Osteoblast (primary cell): ENCODE measurements at regions not wholly inside any gene's neighbourhood (a gene's known extent, or its start where the extent isn't known, plus 50 kb on each side); places are given as distances from the start of the nearest gene placed in this dataset.

Experiments
- DNase-seq: peaks from one replicate; pipeline ENCODE4 v3.0.0; 2011; ENCODE audit warnings: low spot score, mixed read lengths; ENCODE audit not compliant: insufficient read length; ENCODE audit errors: missing footprints
- H2AFZ ChIP-seq: 2 replicates; pipeline ENCODE4 v1.6.0; 2011; ENCODE audit warnings: mild to moderate bottlenecking, low read length
- H3K27ac ChIP-seq: 2 replicates; pipeline ENCODE4 v1.5.1; 2011; ENCODE audit warnings: mild to moderate bottlenecking, low read depth, low read length, moderate library complexity
- H3K27me3 ChIP-seq: 2 replicates; pipeline ENCODE4 v1.6.0; 2012; ENCODE audit warnings: mild to moderate bottlenecking, control low read depth, inconsistent platforms, low read length, moderate library complexity; ENCODE audit not compliant: insufficient read depth
- H3K36me3 ChIP-seq: 2 replicates; pipeline ENCODE4 v1.5.1; 2011; ENCODE audit warnings: mild to moderate bottlenecking, low read length, control low read depth, moderate library complexity; ENCODE audit not compliant: insufficient read depth
- H3K4me1 ChIP-seq: 2 replicates; pipeline ENCODE4 v1.5.1; 2011; ENCODE audit warnings: mild to moderate bottlenecking, low read length, control low read depth, moderate library complexity; ENCODE audit not compliant: insufficient read depth
- H3K4me2 ChIP-seq: 2 replicates; pipeline ENCODE4 v1.6.0; 2011; ENCODE audit warnings: mild to moderate bottlenecking, low read length; ENCODE audit not compliant: insufficient read depth
- H3K4me3 ChIP-seq: fragments of 200-600 bp; sonication (generic); 3 replicates; pipeline ENCODE4 v1.5.1; 2012; ENCODE audit warnings: mild to moderate bottlenecking, low read length, inconsistent platforms; ENCODE audit not compliant: insufficient read depth
- H3K79me2 ChIP-seq: 2 replicates; pipeline ENCODE4 v1.6.0; 2012; ENCODE audit warnings: mild to moderate bottlenecking, low read length, control low read depth, inconsistent platforms; ENCODE audit not compliant: insufficient read depth
- H3K9me3 ChIP-seq: 2 replicates; pipeline ENCODE4 v1.5.1; 2011; ENCODE audit warnings: low read depth, low read length, control low read depth
- H4K20me1 ChIP-seq: 2 replicates; pipeline ENCODE4 v1.6.0; 2012; ENCODE audit warnings: mild to moderate bottlenecking, low read length, control low read depth; ENCODE audit not compliant: insufficient read depth
- CTCF ChIP-seq: IDR thresholded peaks from 2 replicates; pipeline ENCODE4 v1.5.1; 2011; ENCODE audit warnings: mild to moderate bottlenecking, low read depth, low read length, moderate library complexity; ENCODE audit errors: extremely low read depth

DNA sequence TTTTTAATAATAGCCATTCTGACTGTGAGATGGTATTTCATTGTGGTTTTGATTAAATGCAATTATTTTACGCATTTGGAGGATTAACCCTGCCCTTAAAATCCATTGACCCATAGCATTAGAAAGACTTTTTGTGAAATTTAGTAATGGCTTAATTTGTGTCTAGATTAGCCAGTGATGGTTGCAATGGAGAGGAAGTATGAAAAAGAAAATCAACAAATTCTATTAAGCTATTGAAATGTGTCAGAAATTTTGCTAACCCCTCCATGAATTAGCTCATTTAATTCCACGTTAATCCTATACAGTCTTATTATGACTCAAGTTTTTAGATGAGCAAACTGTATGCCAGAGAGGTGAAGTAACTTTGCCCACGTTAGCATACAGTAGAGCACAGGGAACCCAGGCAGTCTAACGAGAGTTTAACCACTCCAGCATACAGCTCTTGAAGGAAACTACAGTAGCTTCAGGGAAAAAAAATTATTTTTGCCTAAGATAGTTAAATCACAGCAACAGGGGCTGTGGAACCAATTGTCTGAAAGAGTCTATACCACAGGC, 158.2 kb upstream of the PPP2R2B start:
- no peak overlapping the region for H3K27ac ChIP-seq
- TF ChIP-seq CTCF = no peak

GRCh38 chr5:147037515-147038205, 159.1 kb upstream of the PPP2R2B start:
- DNase-seq = peak; percentile 57
- H3K27me3 ChIP-seq = no peaks in the 10 kb centered on the region
- no peaks in the 10 kb centered on the region for H3K36me3 ChIP-seq
- H3K4me1 ChIP-seq = no peaks in the 10 kb centered on the region
- H3K4me2 ChIP-seq = no peak overlapping the region
- H2AFZ ChIP-seq = no peak overlapping the region
- no peaks in the 10 kb centered on the region for H3K9me3 ChIP-seq
- no peak overlapping the region for H3K4me3 ChIP-seq
- H3K27ac ChIP-seq = no peak overlapping the region
- H4K20me1 ChIP-seq = no peaks in the 10 kb centered on the region
- TF ChIP-seq CTCF = no peak
- H3K79me2 ChIP-seq = no peaks in the 10 kb centered on the region

More for the DNA sequence above, 158.2 kb upstream of the PPP2R2B start:
- Histone ChIP-seq H3K79me2 (no peaks in the 10 kb centered on the region), H4K20me1 (no peaks in the 10 kb centered on the region), H3K27me3 (no peaks in the 10 kb centered on the region), H2AFZ (no peak overlapping the region), H3K36me3 (no peaks in the 10 kb centered on the region), H3K4me2 (no peak overlapping the region), H3K4me3 (no peak overlapping the region), H3K4me1 (no peaks in the 10 kb centered on the region), H3K9me3 (no peaks in the 10 kb centered on the region)
- DNase-seq = no peak

DNA sequence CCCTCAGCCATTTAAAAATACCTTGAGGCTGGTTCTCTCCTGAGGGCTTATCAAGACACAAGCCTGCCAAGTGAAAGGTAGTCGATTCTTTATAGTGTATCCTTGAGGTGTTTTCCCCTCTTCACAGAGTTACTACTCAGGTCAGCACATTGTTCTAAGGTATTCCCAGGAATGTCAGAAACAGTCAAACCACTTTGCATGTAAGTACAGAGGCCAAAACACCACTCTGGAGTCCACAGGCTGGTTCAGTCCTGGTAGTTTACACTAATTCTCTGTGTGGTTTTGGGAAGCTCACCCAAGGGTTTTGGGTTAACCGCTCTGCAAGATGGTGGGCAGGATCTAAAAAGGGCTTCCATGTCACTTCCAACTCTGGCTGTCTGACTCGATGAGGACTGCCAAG, 162.3 kb upstream of the PPP2R2B start:
- Histone ChIP-seq H3K79me2 (no peaks in the 10 kb centered on the region), H3K4me1 (no peaks in the 10 kb centered on the region), H3K4me3 (no peak overlapping the region), H3K27ac (no peak overlapping the region), H3K4me2 (no peak overlapping the region), H2AFZ (no peak overlapping the region), H3K27me3 (no peaks in the 10 kb centered on the region), H3K9me3 (no peaks in the 10 kb centered on the region), H3K36me3 (no peaks in the 10 kb centered on the region), H4K20me1 (no peaks in the 10 kb centered on the region)
- DNase-seq = no peak
- TF ChIP-seq CTCF = no peak

DNA sequence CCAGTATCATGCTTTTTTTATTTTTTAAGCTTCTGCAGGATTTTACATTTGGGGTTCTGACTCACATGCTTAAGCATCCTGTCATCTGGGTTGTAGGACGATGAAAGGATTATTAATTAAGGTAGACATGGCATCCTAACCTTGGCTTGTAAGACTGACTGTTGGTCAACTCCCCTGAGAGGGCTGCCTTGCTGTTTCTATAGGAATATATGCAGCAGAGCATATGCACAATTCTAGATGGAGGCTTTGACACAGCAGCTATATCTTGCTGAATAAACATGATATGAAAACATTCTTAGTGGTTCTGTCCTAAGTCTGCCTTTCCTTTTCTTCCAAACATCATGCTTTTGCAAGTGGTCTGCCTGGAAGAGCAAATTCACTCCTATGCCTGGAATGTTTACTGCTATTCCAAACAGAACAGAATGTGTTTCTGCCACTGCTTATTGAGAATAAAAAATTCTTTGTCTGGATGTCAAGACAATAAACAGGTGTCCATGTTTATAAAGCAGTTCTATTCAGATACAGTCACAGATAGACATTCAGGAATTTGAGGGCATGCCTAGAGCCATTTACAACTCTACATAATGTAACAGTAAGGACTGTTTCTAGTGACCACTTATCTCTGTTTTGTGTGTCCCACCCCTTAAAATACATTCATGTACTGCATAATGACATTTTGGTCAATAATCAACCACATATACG, 166.2 kb upstream of the PPP2R2B start:
- DNase-seq = no peak
- Histone ChIP-seq H4K20me1 (no peaks in the 10 kb centered on the region), H3K4me2 (no peak overlapping the region)

More for the DNA sequence above, 166.2 kb upstream of the PPP2R2B start:
- no peak for TF ChIP-seq CTCF
- Histone ChIP-seq H3K27ac (no peak overlapping the region), H2AFZ (no peak overlapping the region), H3K9me3 (no peaks in the 10 kb centered on the region), H3K4me3 (no peak overlapping the region), H3K27me3 (no peaks in the 10 kb centered on the region), H3K79me2 (no peaks in the 10 kb centered on the region), H3K36me3 (no peaks in the 10 kb centered on the region), H3K4me1 (no peaks in the 10 kb centered on the region)
